HG03066 (cell line): ENCODE measurements at regions not wholly inside any gene's neighbourhood (a gene's known extent, or its start where the extent isn't known, plus 50 kb on each side); places are given as distances from the start of the nearest gene placed in this dataset.
"Not testable (repeated sequence)": the region's sequence is repeated elsewhere in the genome, so short reads cannot be mapped to it uniquely, and the experiment has no call there.

Experiments
- ATAC-seq: cut with Tn5 transposase; IDR thresholded peaks from one replicate; pipeline ENCODE4 v1.9.1; 2021; ENCODE audit warnings: low read depth; ENCODE audit not compliant: unreplicated experiment

DNA sequence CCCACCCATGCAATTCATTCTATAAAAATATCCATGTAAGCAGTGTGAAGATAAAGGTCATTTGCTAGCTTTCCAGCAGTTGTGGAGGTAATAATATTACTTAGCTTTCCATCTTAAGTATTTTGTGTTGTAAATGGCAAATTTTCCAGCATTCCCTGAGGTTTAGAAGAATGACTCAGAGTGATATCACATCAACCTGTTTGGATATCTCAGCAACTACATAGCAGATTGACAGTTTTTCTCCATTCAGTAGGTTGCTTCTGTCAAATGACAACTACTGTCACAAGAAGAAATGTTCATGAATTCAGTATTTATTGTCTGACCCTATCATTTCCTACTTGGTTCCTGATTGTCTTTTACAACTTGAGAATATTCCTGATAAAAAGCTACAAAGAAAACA is 434.9 kb upstream of the GALNTL6 start:
- no peak for ATAC-seq

DNA sequence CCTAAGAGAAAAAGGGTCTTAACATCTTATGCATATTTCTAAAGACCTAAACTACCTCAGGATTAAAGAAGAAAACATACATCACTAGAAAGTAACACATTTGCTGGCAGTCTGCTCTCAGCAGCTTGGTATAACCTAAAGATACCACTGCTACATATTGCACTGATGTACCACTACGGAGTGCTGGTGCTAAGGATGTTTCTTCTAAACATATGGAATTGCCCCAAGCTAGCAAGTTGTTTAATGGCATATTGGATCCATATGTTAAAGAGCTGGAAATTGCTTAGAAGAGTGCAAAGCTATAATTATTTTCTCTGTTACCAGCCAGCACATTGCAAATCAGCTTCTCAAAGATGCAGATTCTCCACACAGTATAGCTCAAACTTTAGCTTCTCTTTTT is 436.5 kb upstream of the GALNTL6 start:
- no peak for ATAC-seq

GRCh38 chr4:171353535-171353934 is 459.7 kb upstream of the GALNTL6 start:
- no peak for ATAC-seq

- no peak for ATAC-seq
Observed at GRCh38 chr4:171348090-171348489, 465.1 kb upstream of the GALNTL6 start.

DNA sequence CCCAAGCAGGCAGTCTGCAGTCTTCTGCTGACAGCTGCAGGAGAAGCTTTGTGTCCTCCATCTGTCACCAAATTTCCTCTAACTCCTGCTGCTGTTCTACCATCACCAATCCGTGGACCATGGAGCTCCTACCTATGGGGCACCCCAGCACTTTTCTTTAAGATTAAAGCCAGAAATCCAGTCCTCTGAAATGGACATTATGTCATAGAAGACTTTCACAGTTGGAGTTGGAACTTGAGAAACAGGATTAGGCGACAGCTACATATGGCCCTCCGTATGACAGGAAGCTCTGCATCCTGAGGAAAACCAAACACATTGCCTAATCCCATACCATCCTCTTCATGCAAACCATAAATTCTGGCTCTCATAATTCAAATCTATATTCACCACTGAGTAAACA is 470.6 kb upstream of the GALNTL6 start:
- no peak for ATAC-seq

GRCh38 chr4:171340258-171340657 is 472.9 kb upstream of the GALNTL6 start:
- no peak for ATAC-seq

- no peak for ATAC-seq
Observed at GRCh38 chr4:171334549-171334948, 478.7 kb upstream of the GALNTL6 start.

GRCh38 chr4:171308661-171309060 is 504.5 kb upstream of the GALNTL6 start:
- no peak for ATAC-seq

GRCh38 chr4:171298048-171298718 is 515.0 kb upstream of the GALNTL6 start:
- ATAC-seq, result not testable (repeated sequence)

DNA sequence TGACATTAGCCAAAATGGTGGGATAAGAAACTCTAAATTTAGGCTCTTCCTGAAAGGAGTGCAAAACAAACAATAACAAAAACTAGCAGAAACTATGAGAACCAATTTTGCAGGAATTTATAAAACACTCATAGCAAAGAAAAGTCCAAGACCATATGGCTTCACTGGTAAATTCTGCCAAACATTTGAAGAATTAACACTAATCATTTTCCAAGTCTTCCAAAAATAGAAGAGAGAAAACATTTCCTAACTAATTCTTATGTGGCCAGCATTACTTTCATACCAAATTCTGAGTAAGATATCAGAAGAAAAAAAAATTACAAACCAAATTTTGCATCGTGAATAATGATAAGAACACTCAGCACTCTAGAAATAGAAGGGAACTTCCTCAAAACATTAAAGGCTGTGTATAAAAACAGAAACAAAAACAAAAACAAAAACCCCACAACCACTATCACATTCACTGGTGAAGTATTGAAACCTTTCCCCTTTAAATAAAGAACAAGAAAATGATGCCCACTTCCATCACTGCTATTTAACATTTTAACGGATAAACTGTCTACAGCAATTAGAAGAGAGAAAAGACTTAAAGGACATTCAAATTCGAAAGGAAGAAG is 524.3 kb upstream of the GALNTL6 start:
- ATAC-seq, result no peak

DNA sequence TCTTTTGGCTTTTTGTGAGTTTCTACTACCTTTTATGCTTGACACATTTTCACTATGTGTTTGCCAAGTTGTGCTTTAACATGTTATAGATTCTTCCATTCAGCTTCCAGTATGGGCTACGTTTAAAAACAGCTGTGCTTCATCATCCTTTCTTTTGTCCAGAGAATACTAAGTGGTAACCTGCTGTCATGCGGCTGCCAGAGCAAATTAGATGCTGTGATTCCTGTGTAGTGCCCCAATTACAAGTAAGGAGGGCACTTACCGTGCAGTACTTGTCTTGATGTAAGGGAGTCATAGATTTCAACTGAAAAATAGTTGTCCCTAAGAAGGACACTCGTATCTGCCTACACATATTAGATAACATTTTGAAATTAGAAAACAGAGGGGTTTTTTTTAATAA is 531.8 kb upstream of the GALNTL6 start:
- ATAC-seq, result no peak

GRCh38 chr4:171279131-171279530 is 534.1 kb upstream of the GALNTL6 start:
- ATAC-seq, result no peak

GRCh38 chr4:171266671-171267070 is 546.5 kb upstream of the GALNTL6 start:
- no peak for ATAC-seq

GRCh38 chr4:171265190-171265818 is 547.9 kb upstream of the GALNTL6 start:
- ATAC-seq, result no peak

DNA sequence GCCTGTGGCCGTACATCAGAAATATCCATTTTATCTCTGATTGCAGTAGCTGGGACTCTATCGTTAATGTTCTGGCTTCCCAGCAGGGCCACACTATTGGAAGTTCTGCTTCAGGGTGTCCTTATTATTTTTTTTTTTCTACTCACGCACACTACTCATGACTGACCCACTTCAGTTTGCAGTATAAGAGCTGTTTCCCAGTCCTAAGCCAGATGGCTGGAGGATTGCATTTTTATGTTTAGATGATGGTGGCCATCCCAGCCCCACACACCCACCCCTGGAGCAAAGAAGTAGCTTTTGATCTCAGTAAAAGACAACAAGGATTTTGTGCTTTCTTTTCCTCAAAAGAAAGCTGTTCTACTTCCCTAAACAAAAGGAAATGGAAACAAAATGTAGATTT is 557.0 kb upstream of the GALNTL6 start:
- ATAC-seq, result no peak

- ATAC-seq, result no peak
Observed at GRCh38 chr4:171246948-171247347, 566.3 kb upstream of the GALNTL6 start.

DNA sequence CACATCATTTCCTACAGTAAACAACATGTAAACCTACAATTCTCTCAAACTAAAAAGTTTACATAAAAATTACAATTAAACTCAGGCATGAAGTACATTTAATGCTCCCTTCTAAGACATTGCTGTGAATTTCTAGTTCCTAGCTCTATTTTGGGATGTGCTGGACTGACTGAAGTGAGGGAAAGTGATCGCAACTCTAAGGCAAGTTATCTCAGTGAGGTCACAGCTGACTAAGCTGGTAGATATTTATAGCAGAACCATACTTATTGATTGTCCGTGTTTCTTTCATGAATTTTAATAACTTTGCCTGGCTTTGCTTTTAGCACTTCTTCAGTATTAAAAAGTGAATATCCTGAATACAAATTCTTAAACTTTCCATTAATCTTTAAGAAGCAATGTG is 570.4 kb upstream of the GALNTL6 start:
- ATAC-seq, result no peak

DNA sequence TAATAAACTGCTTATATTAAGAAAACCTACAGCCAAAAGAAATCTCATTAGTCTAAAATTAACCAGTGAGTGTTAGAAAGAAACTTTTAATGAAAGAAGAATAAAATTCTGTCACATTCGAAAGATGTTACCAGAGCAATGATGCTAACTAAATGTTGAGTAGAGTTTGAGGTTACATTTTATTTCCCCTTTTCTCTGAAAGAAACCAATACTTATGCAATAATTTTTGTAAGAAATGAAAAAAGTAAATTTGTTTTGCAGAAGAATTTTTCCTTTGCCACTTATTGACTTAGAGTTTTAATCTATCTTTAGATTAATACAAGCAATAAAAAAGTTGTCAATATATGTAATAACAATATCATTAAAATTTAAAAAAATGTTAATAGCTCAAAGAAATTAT is 574.0 kb upstream of the GALNTL6 start:
- no peak for ATAC-seq

GRCh38 chr4:171235521-171235920 is 577.7 kb upstream of the GALNTL6 start:
- ATAC-seq, result no peak

DNA sequence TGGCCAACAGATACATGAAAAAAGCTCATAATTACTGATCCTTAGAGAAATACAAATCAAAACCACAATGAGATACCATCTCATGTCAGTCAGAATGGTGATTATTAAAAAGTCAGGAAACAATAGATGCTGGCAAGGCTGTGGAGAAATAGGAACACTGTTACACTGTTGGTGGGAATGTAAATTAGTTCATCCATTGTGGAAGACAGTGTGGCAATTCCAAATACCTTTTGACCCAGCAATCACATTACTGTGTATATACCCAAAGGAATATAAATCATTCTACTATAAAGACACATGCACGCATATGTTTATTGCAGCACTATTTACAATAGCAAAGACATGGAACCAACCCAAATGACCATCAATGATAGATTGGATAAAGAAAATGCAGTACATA is 583.9 kb upstream of the GALNTL6 start:
- not testable (repeated sequence) for ATAC-seq

GRCh38 chr4:171221181-171221580 is 592.0 kb upstream of the GALNTL6 start:
- ATAC-seq, result no peak

- no peak for ATAC-seq
Observed at GRCh38 chr4:171203425-171203824, 609.8 kb upstream of the GALNTL6 start.
